Osteoblast (primary cell): ENCODE measurements at regions not wholly inside any gene's neighbourhood (a gene's known extent, or its start where the extent isn't known, plus 50 kb on each side); places are given as distances from the start of the nearest gene placed in this dataset.

Source experiments
- DNase-seq: peaks from one replicate; pipeline ENCODE4 v3.0.0; 2011; ENCODE audit warnings: low spot score, mixed read lengths; ENCODE audit not compliant: insufficient read length; ENCODE audit errors: missing footprints
- H2AFZ ChIP-seq: 2 replicates; pipeline ENCODE4 v1.6.0; 2011; ENCODE audit warnings: mild to moderate bottlenecking, low read length
- H3K27ac ChIP-seq: 2 replicates; pipeline ENCODE4 v1.5.1; 2011; ENCODE audit warnings: mild to moderate bottlenecking, low read depth, low read length, moderate library complexity
- H3K27me3 ChIP-seq: 2 replicates; pipeline ENCODE4 v1.6.0; 2012; ENCODE audit warnings: mild to moderate bottlenecking, control low read depth, inconsistent platforms, low read length, moderate library complexity; ENCODE audit not compliant: insufficient read depth
- H3K36me3 ChIP-seq: 2 replicates; pipeline ENCODE4 v1.5.1; 2011; ENCODE audit warnings: mild to moderate bottlenecking, low read length, control low read depth, moderate library complexity; ENCODE audit not compliant: insufficient read depth
- H3K4me1 ChIP-seq: 2 replicates; pipeline ENCODE4 v1.5.1; 2011; ENCODE audit warnings: mild to moderate bottlenecking, low read length, control low read depth, moderate library complexity; ENCODE audit not compliant: insufficient read depth
- H3K4me2 ChIP-seq: 2 replicates; pipeline ENCODE4 v1.6.0; 2011; ENCODE audit warnings: mild to moderate bottlenecking, low read length; ENCODE audit not compliant: insufficient read depth
- H3K4me3 ChIP-seq: fragments of 200-600 bp; sonication (generic); 3 replicates; pipeline ENCODE4 v1.5.1; 2012; ENCODE audit warnings: mild to moderate bottlenecking, low read length, inconsistent platforms; ENCODE audit not compliant: insufficient read depth
- H3K79me2 ChIP-seq: 2 replicates; pipeline ENCODE4 v1.6.0; 2012; ENCODE audit warnings: mild to moderate bottlenecking, low read length, control low read depth, inconsistent platforms; ENCODE audit not compliant: insufficient read depth
- H3K9me3 ChIP-seq: 2 replicates; pipeline ENCODE4 v1.5.1; 2011; ENCODE audit warnings: low read depth, low read length, control low read depth
- H4K20me1 ChIP-seq: 2 replicates; pipeline ENCODE4 v1.6.0; 2012; ENCODE audit warnings: mild to moderate bottlenecking, low read length, control low read depth; ENCODE audit not compliant: insufficient read depth
- CTCF ChIP-seq: IDR thresholded peaks from 2 replicates; pipeline ENCODE4 v1.5.1; 2011; ENCODE audit warnings: mild to moderate bottlenecking, low read depth, low read length, moderate library complexity; ENCODE audit errors: extremely low read depth

DNA sequence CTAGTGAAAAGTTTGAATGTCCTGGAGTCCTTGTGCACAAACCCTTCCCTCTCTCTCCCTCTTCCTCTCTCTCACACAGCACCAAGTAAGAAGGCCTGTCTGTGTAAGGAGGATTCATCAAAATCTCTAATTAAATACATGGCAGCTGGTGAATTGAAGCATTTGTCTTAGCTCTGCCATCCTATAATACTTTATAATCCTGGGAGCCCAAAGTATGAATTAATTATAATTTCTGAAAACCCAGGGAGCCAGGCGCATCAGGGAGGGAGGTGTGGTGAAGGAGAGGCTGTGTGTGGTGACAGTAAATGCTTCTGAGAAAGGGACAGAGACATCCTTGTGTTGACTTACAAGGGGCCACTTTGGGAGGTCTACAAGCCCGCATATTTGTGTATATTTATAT is 691.4 kb upstream of the EEF2KMT start:
- Histone ChIP-seq H3K4me3 (no peak overlapping the region), H2AFZ (no peak overlapping the region), H3K4me2 (no peak overlapping the region), H4K20me1 (no peaks in the 10 kb centered on the region), H3K27me3 (no peaks in the 10 kb centered on the region), H3K4me1 (no peaks in the 10 kb centered on the region), H3K9me3 (no peaks in the 10 kb centered on the region), H3K36me3 (no peaks in the 10 kb centered on the region), H3K79me2 (no peaks in the 10 kb centered on the region), H3K27ac (no peak overlapping the region)
- TF ChIP-seq CTCF, result no peak
- DNase-seq, result no peak

DNA sequence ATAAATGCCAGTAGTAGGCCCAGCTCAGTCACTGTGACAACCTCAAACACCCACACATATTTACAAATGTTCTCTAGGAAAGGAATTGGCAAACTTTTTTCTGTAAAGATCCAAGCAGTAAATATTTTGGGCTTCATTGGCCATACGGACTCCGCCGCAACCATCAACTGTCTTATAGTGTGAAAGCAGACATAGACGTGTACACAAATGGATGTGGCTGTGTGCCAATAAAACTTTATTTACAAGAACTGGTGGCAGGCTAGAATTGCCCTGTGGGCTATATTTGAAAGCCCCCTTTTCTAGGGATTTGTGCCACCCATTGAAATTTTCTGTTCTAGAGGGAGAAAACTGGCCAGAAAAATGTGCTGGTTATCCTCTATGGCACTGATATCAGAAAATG is 683.8 kb upstream of the EEF2KMT start:
- Histone ChIP-seq H3K4me3 (no peak overlapping the region), H4K20me1 (no peaks in the 10 kb centered on the region), H2AFZ (no peak overlapping the region), H3K9me3 (peaks cover 4% of the 10 kb centered on the region), H3K4me1 (no peaks in the 10 kb centered on the region), H3K36me3 (no peaks in the 10 kb centered on the region), H3K27me3 (no peaks in the 10 kb centered on the region), H3K79me2 (no peaks in the 10 kb centered on the region), H3K4me2 (no peak overlapping the region), H3K27ac (no peak overlapping the region)
- no peak for TF ChIP-seq CTCF
- no peak for DNase-seq

GRCh38 chr16:5776876-5777275 is 679.3 kb upstream of the EEF2KMT start:
- Histone ChIP-seq H3K79me2 (no peaks in the 10 kb centered on the region), H4K20me1 (no peaks in the 10 kb centered on the region), H3K9me3 (peaks cover 4% of the 10 kb centered on the region), H3K27me3 (no peaks in the 10 kb centered on the region), H3K4me2 (no peak overlapping the region), H3K36me3 (no peaks in the 10 kb centered on the region), H3K4me1 (no peaks in the 10 kb centered on the region), H3K4me3 (no peak overlapping the region), H3K27ac (no peak overlapping the region), H2AFZ (no peak overlapping the region)
- DNase-seq, result no peak
- no peak for TF ChIP-seq CTCF

- H3K79me2 ChIP-seq, result no peaks in the 10 kb centered on the region
Observed at GRCh38 chr16:5775916-5776315, 678.3 kb upstream of the EEF2KMT start.

More at GRCh38 chr16:5775916-5776315, 678.3 kb upstream of the EEF2KMT start:
- H3K4me2 ChIP-seq, result no peak overlapping the region
- no peaks in the 10 kb centered on the region for H3K27me3 ChIP-seq
- no peak for TF ChIP-seq CTCF
- no peaks in the 10 kb centered on the region for H3K4me1 ChIP-seq
- H2AFZ ChIP-seq, result no peak overlapping the region
- no peaks in the 10 kb centered on the region for H4K20me1 ChIP-seq
- no peak for DNase-seq
- peaks cover 4% of the 10 kb centered on the region for H3K9me3 ChIP-seq
- H3K36me3 ChIP-seq, result no peaks in the 10 kb centered on the region
- H3K27ac ChIP-seq, result no peak overlapping the region
- H3K4me3 ChIP-seq, result no peak overlapping the region
